HG02852 (cell line): ENCODE measurements at regions not wholly inside any gene's neighbourhood (a gene's known extent, or its start where the extent isn't known, plus 50 kb on each side); places are given as distances from the start of the nearest gene placed in this dataset.

Experiments
- ATAC-seq: cut with Tn5 transposase; IDR thresholded peaks from one replicate; pipeline ENCODE4 v1.9.1; 2021; ENCODE audit warnings: mild to moderate bottlenecking, moderate library complexity; ENCODE audit not compliant: unreplicated experiment

DNA sequence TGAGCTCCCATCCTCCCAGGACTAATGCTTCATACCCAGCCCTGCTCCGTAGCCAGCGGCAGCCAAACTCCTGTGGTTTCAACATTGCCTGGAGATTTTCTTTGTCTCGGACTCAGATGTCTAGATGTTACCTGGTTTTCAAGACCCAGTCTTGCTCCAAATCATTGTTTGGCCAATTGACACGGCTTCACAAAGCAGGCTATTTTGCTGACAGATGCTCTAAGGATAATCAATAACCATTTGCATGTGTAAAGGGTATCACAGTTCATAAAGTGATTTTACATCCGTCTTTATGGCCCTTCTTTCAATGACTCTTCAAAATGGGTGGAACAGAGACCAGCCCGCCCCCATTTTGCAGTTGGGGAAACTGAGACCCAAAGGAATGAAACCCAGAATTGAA, 153.4 kb downstream of the SALL1 start:
- no peak for ATAC-seq

DNA sequence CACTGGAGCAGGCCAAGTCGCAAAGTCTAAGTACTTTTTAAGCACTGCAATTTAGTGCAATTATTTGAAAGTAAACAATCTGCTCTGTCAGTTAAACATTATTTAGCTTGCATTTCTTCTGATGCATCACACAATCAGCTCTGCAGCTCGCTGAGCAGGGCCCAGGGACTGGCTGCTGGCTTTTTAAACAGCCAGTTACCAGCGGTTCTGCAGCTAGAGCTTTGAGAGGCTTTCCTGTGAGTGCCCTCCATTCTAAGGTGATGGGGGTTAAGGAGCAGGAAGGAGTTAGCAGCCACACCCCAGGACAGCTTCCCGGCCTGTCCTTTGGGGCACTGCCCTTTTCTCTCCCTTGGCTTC, 154.3 kb downstream of the SALL1 start:
- ATAC-seq, result no peak

DNA sequence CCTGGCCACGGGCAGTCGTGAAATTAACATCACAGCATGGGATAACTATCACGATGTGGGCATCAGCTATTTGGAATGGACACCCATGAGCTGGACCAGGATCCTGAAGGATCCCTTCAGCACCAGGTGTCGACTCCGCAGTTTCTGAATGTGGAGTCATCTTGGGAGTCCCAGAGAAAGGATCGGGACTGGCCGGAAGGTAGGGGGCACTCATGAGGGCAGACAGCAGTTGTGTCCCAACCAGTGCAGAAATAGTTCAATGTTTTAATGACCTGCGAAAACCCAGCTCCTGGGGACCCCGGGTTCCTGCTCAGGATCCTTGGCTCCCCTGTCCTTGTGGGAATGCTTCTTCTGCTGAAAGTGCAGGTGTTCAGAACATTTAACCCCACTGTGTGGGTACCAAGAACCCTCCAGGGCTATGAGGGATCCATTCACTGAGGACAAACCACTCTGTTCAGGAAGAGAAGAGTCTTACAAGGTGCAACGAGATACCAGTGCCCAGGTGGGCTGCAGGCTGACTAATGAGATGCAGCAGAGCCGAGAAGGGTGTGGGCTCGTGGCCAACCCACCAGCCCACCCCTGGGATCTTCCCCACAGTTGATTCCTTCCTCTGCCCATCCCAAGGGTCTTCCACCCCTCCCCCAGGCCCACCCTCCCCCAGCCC, 154.8 kb downstream of the SALL1 start:
- no peak for ATAC-seq

DNA sequence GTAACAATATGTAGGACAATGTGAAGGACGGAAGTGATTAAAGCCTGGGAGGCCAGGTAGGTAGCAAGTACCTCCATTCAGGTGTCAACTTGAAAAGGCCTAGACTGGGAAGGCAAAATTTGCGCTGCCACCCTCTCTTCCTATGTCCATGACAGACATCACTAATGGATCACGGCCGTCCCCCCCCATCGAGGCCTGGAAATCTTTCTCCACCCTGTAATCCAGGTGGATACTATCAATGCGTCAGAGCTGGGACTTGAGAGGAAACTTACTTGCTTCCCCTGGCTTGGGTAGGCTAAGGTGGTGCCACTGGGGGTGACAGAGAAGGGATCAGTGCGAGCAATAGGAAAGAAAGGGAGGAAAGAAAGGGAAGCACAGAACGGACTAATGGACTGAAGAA, 156.1 kb downstream of the SALL1 start:
- ATAC-seq, result no peak

DNA sequence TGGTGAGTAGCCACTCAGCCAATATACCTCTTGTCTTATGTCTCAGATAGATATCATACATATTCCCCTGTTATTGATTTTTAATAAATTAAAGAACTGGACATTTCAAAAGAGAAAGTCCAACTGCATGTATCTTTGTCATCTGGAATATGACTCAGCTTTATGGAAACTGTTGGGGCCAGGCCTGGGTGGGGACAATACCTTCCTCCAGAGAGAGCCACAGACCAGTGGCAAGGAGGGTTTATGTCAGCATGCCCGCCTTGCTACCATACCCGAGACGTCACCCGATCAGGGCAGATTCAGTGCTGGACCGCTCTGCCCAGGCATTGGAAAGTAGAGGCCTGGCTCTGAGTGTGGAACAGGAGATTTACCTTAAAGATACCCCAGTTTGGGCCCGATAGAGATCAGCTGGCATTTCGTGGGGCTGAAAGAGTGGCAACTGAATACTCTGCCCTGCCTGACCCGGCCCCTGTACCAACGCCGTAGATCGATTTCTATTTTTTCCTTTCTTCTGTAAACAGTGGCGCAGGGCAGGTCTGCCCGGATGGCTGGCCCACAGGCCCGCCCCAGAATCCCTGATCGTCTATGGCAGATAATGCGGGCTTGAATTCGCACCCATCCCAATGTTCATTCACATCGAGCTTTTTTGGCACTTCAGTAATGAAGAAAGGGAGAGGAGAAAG, 158.6 kb downstream of the SALL1 start:
- ATAC-seq, result no peak

DNA sequence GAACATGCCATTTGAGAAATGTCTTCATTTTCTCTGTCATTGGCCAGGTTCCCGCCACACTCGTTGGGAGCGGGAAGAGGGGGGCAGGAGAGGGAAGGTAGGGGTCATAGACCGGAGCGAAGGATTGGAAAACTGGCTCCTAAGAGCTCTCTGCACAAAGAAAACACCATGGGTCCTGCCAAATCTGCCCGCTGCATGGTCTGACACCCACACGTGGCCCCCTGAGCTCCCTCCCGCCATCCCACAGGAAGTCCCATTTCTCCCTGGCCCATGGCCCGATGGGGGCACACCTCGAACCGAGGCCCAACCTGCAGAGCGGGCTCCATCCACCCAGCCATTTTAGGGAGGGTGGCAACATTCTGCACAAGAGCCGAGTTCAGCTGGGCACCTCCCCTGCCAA, 159.6 kb downstream of the SALL1 start:
- ATAC-seq, result no peak

DNA sequence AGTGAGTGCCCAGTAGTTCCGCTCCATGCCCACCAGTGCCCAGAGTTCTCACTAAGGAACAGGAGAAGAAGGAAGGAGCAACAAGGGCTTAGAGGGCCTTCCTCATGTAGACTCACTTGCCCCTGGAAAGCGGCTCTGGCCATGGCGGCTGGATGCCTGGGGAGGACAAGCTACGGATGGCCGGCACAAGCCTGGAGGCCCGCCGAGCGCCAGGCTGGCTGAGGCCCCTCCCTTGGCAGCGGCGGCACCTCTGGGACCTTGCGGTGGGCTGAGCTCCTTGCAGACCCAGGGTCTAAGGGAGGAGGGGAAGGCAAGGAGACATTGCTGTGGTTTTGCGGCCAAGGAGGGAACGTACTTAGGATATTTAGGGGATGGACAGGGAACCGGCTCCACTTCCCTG, 160.1 kb downstream of the SALL1 start:
- no peak for ATAC-seq

DNA sequence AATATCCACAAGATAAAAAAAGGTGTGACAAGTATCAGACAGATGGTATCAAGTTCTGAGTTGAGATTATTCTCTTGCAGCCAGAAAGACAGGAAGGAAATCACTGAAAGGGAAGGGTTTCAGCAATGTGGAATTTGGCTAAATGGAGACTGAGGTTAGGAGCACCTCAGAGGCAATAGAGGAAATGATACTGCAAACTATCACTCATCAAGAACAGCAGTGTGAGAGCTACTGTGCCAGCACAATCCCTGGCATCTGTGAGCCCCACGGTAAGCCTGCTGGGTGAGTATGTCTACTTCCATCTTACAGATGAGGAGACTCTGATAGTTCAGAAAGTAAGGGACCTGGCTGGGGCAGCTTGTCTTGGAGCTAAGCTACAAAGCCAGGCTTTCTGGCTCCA, 162.0 kb downstream of the SALL1 start:
- ATAC-seq, result no peak

DNA sequence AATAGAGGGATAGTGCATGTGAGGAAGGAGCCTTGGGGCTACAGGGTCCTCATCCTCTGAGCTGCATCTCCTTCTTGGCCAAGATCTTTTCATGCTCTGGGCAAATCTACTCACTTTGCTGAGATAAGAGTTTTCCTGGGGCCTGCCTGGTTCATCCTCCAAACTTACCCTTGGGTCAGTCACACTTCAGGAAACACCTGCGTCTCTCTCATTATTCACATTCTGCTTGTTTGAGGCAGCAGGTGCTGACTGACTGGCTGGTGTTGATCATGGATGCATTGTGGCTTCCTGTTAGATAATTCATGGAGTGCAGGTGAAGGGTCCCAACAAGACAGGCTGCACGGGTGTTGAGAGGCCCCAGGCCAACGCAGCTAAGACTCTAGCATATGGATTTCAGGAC, 162.6 kb downstream of the SALL1 start:
- no peak for ATAC-seq

DNA sequence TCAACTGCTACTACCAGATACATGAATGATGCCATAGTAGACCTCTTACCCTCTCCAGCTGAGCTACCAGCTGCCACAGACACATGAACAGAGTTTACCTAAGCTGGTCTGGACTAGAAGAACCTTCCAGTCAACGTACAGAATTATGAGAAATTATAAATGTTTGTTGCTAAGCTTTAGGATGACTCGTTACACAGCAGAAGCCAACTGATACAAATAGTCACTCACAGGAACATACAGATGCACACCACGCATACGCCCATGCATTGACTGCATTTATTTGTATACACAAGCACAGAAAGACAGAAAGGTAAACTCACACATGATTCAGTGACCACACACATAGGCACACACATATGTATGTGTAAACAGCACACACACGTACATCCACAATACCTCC, 164.6 kb downstream of the SALL1 start:
- no peak for ATAC-seq

DNA sequence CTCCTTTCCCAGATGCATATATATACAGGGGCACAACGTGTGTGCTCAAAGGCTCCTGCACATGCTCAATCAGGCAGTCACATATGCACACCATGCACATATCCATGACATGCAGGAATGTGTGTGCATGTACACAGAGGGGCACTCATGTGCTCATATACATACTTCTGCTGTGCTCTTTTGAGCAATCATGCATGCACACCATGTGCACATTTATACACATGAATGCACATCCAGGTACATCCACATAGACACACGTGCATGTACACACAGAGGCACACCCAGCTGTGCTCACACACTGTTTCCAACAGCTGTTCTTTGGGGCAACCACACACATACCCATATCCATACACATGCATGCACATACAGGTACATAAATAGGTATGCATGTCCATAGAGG, 165.3 kb downstream of the SALL1 start:
- no peak for ATAC-seq

DNA sequence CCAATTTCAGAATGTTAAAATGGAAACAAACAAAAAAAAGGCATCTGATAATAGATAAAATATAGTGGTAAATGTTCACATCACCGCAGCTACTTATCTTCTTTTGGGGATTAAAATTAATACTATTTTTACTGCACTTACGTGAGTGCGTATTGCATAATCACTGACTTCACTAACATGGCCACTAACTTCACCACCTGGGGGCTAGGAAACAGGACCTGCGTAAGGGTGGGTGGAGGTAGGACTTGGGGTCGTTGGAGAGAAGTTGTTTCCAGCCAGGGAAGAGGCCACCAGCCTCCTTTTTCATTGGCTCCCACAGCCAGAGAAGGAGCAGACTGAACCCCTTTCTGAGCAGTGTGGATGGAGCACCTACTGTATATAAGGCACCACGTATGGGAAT, 166.4 kb downstream of the SALL1 start:
- ATAC-seq, result no peak

DNA sequence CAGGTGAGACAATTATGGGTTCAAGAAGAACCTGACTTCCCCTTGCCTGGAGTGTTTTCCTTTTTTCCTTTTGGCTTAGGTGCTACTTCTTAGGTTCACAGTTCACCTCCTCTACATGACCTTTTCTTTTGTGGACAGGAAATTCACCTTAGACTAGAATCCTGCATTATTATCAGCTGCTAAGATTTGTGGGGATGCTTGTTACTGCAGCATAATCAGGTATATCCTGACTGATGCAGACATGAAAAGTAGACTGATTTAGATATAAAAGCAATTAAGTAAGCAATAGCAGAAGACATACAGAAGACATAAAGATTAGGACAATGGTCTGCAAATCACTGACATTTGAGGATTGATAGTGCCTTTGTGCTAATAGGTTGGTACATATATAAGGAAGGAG, 168.3 kb downstream of the SALL1 start:
- ATAC-seq, result no peak

DNA sequence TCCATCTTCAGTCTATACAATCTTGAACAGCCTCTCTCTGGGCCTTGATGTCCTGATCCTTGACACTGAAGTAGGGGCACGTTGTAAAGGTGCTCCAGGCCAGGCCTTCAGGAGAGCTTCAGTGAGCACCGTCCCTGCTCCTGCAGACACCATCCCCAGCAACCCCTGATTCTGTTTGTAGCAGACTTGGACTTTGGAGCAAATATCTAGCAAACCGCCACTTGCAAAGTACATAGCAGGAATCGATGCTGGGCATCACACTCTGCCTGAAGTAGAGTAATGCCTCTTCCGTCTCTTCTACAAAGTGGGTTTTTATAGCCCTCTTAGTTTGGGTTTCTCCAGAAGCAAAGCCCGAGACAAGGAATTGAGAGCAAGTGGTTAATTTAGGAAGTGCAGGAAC, 169.1 kb downstream of the SALL1 start:
- ATAC-seq, result no peak

DNA sequence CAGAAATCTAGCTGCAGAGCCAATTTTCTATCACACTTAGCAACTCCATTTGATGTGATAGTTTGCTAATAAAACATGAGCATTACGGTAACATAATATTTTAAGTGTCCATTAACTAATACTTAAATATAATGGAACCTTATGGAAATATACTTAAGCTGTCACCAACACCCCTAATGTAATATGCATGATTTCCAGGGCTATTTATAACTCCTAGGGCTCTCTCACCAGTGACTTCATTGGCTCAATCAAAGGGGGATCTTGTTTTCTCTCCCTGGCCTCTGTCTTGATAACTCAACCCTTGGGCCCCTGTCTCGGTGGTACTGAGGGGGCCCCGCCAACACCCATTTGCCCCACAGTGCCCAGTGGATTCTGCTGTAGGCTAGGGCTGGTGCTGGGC, 170.4 kb downstream of the SALL1 start:
- no peak for ATAC-seq

DNA sequence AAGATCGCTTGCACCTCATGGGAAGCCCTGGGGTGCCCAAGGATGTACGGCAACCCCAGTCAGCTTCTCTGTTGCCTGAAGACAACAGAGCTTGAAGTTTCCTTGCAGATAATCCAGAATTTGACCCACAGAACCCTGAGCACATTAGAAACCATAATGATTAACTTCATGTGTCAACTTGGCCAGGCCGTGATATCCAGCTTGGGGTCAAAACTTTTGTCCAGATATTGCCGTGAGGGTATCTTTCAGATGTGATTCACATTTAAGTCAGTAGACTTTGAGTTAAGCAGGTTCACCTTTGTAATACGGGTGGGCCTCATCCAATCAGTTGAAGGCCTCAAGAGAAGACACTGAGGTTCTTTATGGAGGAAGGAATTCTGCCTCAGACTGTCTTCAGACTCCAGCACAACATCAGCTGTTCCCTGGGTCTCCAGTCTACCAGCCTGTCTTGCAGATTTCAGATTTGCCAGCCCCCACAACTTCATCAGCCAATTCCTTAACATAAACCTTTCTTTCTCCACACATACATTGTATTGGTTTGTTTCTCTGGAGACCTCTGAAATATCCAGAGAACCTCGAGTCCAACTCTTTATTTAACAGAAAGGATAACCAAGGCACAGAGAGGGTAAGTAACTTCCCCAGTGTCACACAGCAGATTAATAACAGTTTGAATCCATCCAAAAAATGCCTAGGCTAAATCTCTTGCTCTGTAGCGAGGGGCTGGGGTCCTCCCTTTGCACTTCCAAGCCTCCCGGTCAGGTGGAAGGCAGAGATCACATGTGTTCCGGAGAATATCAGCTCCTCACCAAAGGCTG, 171.1 kb downstream of the SALL1 start:
- no peak for ATAC-seq

DNA sequence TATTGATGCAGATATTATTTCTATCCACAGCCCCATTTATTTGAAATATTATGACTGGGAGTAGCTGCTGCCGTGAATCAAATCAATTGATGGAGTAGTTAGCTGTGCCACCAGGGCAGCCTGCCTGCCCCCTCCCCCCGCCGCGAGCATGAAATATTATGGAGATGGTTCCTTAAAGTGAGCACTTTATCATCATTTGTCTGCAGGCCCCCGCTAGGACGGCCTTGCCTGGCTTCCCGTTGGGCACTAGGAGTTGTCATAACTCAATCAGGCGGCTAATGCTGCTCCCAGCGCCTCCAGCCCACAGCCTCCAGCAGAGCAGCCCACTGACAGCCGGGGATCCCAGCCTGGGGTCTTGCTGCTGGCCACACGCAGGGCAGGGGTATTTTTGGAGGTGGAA, 173.9 kb downstream of the SALL1 start:
- ATAC-seq, result no peak

DNA sequence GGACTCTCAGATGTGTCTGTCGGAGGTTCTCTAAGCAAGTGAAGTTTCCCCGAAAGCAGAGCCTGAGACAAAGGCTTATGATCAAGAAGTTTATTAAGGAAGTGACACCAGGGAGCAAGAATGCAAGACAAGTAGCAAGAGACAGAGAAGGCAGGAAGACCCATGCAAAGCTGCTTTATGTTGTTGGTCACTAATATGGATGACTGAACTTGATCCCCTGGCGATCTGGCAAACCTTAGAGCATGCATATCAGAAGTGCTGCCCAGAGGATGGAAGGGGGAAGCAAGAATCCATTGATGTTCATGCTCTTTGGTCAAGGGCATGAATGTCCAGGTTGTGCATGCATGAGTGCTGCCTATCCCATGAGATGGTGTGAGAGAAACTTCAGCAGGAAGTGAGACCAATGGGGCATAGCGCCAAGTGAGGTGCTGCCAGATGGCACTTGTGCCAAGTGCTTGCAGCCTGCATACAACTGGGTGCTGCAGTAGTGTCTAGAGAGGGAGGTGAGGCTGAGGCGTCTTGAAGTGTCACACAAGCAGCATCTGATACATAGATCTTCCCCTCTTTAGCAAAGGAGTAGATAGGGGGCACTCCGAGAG, 176.5 kb downstream of the SALL1 start:
- no peak for ATAC-seq

DNA sequence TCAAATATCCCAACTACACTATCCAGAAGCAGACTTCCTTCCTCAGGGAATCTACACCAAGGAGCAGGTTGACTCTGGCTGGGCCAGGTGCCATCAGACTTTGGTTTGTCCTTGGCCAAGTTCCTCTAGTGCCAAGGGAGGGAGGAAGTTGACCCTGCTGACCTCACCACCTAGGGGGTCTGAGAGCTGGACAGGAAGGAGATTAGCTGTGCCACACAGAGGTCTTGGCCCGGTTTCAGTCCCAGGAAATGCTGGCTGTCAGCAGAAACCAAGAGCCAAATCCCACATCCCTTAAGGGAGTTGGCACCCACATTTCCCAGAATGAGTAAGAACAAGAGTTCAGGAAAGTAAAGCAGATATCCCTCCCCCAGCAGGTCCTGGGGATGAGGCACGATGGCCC, 178.2 kb downstream of the SALL1 start:
- no peak for ATAC-seq

DNA sequence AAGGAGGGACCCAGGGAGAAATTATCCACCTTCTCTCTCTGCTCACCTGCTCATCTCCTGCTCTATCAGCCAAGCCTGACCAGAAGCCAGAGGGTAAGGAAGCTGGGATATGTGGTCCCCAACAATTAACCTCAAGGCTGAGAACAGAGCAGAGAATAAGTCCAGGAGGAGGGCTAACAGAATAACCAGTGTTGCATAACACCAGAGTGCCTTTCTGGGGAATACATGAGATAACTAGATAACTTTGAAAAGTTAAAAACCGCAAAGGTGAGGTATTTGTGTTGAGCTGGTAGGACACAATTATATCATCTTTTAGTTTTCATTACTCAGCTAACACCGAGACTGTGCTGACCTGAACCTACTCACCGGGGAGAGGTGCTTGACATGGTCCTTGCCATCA, 180.8 kb downstream of the SALL1 start:
- ATAC-seq, result no peak

DNA sequence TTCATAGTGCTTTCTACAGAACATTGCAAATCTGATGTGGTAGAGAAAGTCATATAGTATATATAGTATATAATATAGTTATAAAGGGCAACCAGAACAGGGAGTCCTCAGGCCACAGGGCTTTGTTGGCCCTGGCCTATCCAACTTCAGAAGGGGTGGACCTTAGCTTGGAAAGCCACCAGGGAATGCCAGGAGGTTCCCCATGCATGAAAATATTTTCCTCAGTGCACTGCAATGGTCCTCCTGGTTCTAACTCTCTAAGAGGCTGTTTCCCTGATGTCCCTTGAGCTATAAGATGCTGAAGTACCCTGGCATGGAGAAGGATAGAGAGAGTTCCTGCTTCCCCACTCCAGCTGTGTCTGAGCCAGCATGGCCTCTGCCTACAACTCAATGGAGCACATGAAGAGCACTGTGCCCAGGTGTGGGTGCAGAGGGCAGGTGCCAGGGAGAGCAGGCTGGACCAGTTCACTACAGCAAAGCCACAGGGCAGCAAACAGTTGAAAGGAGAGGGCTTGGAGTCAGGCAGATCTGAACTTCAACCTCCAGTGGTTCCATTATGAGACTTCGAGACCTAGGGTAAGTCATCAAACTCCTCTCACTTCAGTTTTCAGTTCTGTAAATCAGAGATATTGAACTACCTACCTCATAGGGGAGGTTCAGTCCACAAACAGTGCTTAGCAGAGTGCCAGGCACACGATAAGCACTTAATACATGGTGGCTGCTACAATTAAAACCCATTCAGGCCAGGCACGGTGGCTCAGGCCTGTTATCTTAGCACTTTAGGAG, 183.1 kb downstream of the SALL1 start:
- ATAC-seq, result peak; percentile 79
